ENCODE measurements at regions not wholly inside any gene's neighbourhood (a gene's known extent, or its start where the extent isn't known, plus 50 kb on each side); places are given as distances from the start of the nearest gene placed in this dataset.

DNA sequence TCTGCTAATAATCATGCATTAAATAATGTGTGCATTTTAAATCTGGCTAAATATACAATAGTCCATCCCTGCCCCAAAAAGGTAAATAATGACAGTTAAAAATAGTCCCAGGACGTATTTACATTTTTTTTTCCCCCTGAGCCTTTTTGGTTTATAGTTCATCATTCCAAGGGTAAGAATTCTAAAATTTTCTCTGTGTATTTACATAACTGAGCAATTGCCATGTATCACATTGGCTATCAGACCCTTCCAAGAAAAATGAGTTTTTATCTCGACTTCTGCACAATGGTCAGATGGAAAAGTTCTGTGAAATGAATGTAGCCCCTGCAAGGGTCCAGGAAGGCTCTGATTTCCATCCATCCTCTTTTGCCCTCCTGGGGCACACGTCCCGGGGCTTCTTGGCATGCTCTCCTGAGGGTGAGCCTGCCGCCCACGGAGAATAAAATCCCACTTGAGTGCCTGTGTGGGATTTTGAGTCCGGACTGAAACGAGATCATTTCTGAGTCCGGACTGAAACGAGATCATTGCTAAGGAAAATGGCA lies 94.1 kb upstream of the ANO1 start:
- no peaks in the 10 kb centered on the region for H3K79me2 ChIP-seq (ENCODE audit: low read length)
- H3K27ac ChIP-seq (ENCODE audit: low read length) = no peak overlapping the region
- H3K36me3 ChIP-seq (ENCODE audit: insufficient read depth, low read length) = no peaks in the 10 kb centered on the region
- H4K20me1 ChIP-seq (ENCODE audit: insufficient read depth, low read depth, low read length) = no peaks in the 10 kb centered on the region
- no peaks in the 10 kb centered on the region for H3K4me1 ChIP-seq (ENCODE audit: low read length)
- no peak overlapping the region for H3K4me2 ChIP-seq (ENCODE audit: low read depth, low read length, poor library complexity, severe bottlenecking)
- H3K4me3 ChIP-seq (ENCODE audit: low read length) = no peak overlapping the region
- no peaks in the 10 kb centered on the region for H3K27me3 ChIP-seq (ENCODE audit: low read length)
- no peak overlapping the region for H2AFZ ChIP-seq (ENCODE audit: low read length)
- no peak overlapping the region for H3K9ac ChIP-seq (ENCODE audit: low read length)
- no peaks in the 10 kb centered on the region for H3K9me3 ChIP-seq (ENCODE audit: low read length)
- DNase-seq = no peak
- H3K9me2 ChIP-seq (replicated peaks; ENCODE audit: insufficient read depth, low read length) = no peaks in the 10 kb centered on the region

DNA sequence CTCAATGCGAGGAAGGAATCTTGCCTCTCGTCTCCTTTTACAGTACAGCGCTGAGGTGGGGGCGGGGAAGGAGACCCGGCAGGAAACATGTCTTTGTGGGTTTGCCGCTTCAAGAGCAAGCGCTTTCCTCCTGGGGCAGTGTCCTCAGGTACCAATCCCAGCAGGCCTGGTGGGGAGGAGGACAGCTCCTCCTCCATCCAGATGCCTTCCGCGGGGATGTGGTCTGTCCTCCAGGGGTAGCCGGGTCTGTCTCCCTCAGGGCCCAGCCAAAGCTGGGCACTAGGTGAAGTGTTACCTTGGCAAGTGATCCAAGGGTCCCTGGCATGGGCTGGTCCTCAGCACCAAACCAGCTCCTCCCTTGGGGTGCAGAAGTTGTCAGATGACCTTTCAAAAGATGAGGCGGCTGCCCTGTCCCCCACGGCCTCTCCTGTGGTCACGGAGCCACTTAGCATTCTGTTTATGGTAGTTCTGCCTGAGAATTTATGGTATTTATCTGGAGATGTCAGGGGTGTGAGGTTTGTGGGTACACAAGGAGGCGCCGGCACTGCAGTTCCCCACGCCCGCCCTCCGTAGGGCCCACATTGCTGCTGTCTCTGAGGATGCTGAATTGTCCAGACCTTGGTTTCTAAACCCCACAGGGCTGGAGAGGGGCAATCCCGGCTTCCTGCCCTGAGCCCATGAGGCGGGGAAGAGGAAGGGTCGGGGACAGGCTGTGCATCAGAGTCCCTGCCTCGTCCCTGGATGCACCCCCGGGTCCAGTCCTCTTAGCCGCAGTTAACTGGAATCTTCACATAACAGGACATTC lies 93.5 kb upstream of the ANO1 start:
- H3K79me2 ChIP-seq (ENCODE audit: low read length) = no peaks in the 10 kb centered on the region
- H3K4me1 ChIP-seq (ENCODE audit: low read length) = no peaks in the 10 kb centered on the region
- no peaks in the 10 kb centered on the region for H3K9me2 ChIP-seq (replicated peaks; ENCODE audit: insufficient read depth, low read length)
- H3K9me3 ChIP-seq (ENCODE audit: low read length) = no peaks in the 10 kb centered on the region
- H3K36me3 ChIP-seq (ENCODE audit: insufficient read depth, low read length) = no peaks in the 10 kb centered on the region
- no peak overlapping the region for H3K27ac ChIP-seq (ENCODE audit: low read length)
- H3K4me2 ChIP-seq (ENCODE audit: low read depth, low read length, poor library complexity, severe bottlenecking) = no peak overlapping the region
- no peaks in the 10 kb centered on the region for H3K27me3 ChIP-seq (ENCODE audit: low read length)
- H3K9ac ChIP-seq (ENCODE audit: low read length) = no peak overlapping the region
- no peak overlapping the region for H2AFZ ChIP-seq (ENCODE audit: low read length)
- no peaks in the 10 kb centered on the region for H4K20me1 ChIP-seq (ENCODE audit: insufficient read depth, low read depth, low read length)
- no peak overlapping the region for H3K4me3 ChIP-seq (ENCODE audit: low read length)
- DNase-seq = no peak

DNA sequence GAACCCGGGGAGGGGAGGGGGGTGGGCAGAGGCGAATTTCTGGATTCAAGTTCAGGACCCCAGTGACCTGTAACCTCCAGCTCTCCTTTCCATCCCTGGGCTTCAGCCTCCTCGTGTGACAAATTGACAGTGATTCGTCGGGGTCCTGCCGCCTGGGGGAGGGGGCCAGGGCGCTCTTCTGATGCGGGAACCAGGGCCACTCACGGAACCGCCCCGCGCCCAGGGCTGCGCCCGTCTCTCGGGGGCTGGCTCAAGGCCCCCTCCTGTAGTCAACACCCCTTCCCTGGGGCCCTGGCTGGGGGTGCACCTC lies 92.8 kb upstream of the ANO1 start:
- no peak for DNase-seq
- Histone ChIP-seq H3K27me3 (ENCODE audit: low read length) (no peaks in the 10 kb centered on the region), H3K36me3 (ENCODE audit: insufficient read depth, low read length) (no peaks in the 10 kb centered on the region), H3K9ac (ENCODE audit: low read length) (no peak overlapping the region), H3K9me2 (replicated peaks; ENCODE audit: insufficient read depth, low read length) (no peaks in the 10 kb centered on the region), H3K27ac (ENCODE audit: low read length) (no peak overlapping the region), H4K20me1 (ENCODE audit: insufficient read depth, low read depth, low read length) (no peaks in the 10 kb centered on the region), H3K4me2 (ENCODE audit: low read depth, low read length, poor library complexity, severe bottlenecking) (no peak overlapping the region), H3K4me3 (ENCODE audit: low read length) (no peak overlapping the region), H3K9me3 (ENCODE audit: low read length) (no peaks in the 10 kb centered on the region), H3K4me1 (ENCODE audit: low read length) (no peaks in the 10 kb centered on the region), H3K79me2 (ENCODE audit: low read length) (no peaks in the 10 kb centered on the region), H2AFZ (ENCODE audit: low read length) (no peak overlapping the region)

DNA sequence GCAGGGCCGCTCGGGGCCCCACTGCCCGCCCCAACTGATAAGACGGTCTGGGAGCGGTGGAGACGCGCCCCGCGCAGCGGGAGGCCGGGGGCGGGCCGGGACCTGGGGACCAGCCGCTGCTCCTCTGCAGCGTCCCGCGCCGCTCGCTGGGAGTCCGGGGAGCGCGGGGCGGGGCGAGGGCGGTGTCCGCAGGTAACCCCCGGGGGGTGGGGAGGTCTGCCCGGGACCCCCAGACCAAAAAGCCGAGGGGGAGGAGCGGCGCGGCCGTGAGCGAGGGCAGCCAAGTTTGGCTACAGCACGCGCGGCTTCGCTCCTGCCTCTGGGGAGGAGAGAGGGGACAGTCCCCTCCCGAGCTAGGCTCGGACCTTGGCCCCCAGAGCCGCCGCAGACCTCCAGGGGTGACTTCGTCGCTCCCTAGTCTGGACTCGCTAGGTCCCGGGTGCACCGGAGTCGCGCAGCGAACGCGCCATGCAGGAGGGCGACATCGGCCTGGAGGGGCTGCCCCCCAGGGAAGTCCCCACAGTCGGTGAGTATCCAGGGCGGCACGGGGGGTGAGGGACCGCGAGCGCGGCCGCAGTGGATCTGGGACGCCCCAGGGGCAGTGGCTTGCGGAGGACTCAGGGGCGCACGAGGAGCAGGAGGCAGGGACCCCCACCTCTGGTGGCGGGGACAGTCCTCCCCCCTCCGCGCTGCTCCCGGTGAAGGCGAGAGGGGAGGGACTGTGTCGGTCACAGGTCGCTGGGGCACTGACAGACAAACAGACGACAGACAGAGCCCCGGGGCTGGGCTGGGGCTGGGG lies 92.3 kb upstream of the ANO1 start:
- no peak for DNase-seq
- Histone ChIP-seq H4K20me1 (ENCODE audit: insufficient read depth, low read depth, low read length) (no peaks in the 10 kb centered on the region), H3K36me3 (ENCODE audit: insufficient read depth, low read length) (no peaks in the 10 kb centered on the region), H3K79me2 (ENCODE audit: low read length) (no peaks in the 10 kb centered on the region), H3K27ac (ENCODE audit: low read length) (no peak overlapping the region), H2AFZ (ENCODE audit: low read length) (no peak overlapping the region), H3K4me1 (ENCODE audit: low read length) (no peaks in the 10 kb centered on the region), H3K4me2 (ENCODE audit: low read depth, low read length, poor library complexity, severe bottlenecking) (no peak overlapping the region), H3K27me3 (ENCODE audit: low read length) (no peaks in the 10 kb centered on the region), H3K4me3 (ENCODE audit: low read length) (no peak overlapping the region), H3K9ac (ENCODE audit: low read length) (no peak overlapping the region), H3K9me3 (ENCODE audit: low read length) (no peaks in the 10 kb centered on the region), H3K9me2 (replicated peaks; ENCODE audit: insufficient read depth, low read length) (no peaks in the 10 kb centered on the region)

DNA sequence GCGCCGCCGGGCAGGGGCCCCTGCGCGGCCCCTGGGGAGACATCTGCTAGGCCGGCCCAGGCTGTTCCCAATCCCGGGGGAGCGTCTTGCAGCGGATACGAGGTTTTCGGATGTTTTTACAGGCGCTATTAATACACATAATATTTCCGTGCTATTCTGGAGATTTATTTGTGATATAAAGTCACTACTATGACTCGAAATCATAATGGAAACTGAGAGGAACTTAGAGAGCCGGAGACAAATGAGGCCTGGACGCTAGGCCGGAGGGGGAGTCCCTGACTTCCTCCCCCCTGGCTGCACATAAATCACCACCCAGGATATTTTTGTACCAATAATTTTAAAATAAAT lies 91.7 kb upstream of the ANO1 start:
- Histone ChIP-seq H3K27ac (ENCODE audit: low read length) (no peak overlapping the region), H3K4me1 (ENCODE audit: low read length) (no peaks in the 10 kb centered on the region), H3K27me3 (ENCODE audit: low read length) (no peaks in the 10 kb centered on the region), H4K20me1 (ENCODE audit: insufficient read depth, low read depth, low read length) (no peaks in the 10 kb centered on the region), H3K9ac (ENCODE audit: low read length) (no peak overlapping the region), H3K36me3 (ENCODE audit: insufficient read depth, low read length) (no peaks in the 10 kb centered on the region), H3K4me3 (ENCODE audit: low read length) (no peak overlapping the region), H2AFZ (ENCODE audit: low read length) (no peak overlapping the region), H3K4me2 (ENCODE audit: low read depth, low read length, poor library complexity, severe bottlenecking) (no peak overlapping the region), H3K79me2 (ENCODE audit: low read length) (no peaks in the 10 kb centered on the region), H3K9me3 (ENCODE audit: low read length) (no peaks in the 10 kb centered on the region), H3K9me2 (replicated peaks; ENCODE audit: insufficient read depth, low read length) (no peaks in the 10 kb centered on the region)
- no peak for DNase-seq

GRCh38 chr11:69986830-69987229 lies 91.3 kb upstream of the ANO1 start:
- no peak overlapping the region for H3K27ac ChIP-seq (ENCODE audit: low read length)
- no peak overlapping the region for H3K9ac ChIP-seq (ENCODE audit: low read length)
- no peaks in the 10 kb centered on the region for H3K79me2 ChIP-seq (ENCODE audit: low read length)
- no peak overlapping the region for H3K4me2 ChIP-seq (ENCODE audit: low read depth, low read length, poor library complexity, severe bottlenecking)
- H2AFZ ChIP-seq (ENCODE audit: low read length) = no peak overlapping the region
- H3K27me3 ChIP-seq (ENCODE audit: low read length) = no peaks in the 10 kb centered on the region
- H3K9me2 ChIP-seq (replicated peaks; ENCODE audit: insufficient read depth, low read length) = no peaks in the 10 kb centered on the region
- no peaks in the 10 kb centered on the region for H3K4me1 ChIP-seq (ENCODE audit: low read length)
- no peak for DNase-seq
- H3K36me3 ChIP-seq (ENCODE audit: insufficient read depth, low read length) = no peaks in the 10 kb centered on the region
- no peaks in the 10 kb centered on the region for H3K9me3 ChIP-seq (ENCODE audit: low read length)
- no peaks in the 10 kb centered on the region for H4K20me1 ChIP-seq (ENCODE audit: insufficient read depth, low read depth, low read length)
- no peak overlapping the region for H3K4me3 ChIP-seq (ENCODE audit: low read length)

DNA sequence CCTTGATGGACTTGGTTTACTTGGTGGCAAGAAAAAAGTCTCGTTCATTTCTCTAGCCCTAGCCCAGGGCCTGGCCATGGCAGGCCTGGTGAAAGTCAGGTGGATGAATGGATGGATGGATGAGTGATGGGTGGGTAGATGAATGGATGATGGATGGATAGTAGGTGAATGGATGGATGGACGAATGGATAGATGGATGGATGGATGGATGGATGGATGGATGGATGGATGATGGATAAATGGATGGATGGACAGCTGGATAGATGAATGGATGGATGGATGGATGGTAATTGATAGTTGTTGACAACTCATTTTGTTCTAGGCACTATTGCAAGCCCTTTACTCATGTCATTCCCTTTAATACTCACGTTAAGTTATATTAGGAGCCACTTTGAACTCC lies 86.1 kb upstream of the ANO1 start:
- Histone ChIP-seq H3K79me2 (ENCODE audit: low read length) (no peaks in the 10 kb centered on the region), H2AFZ (ENCODE audit: low read length) (no peak overlapping the region), H4K20me1 (ENCODE audit: insufficient read depth, low read depth, low read length) (no peaks in the 10 kb centered on the region), H3K9me3 (ENCODE audit: low read length) (no peaks in the 10 kb centered on the region), H3K36me3 (ENCODE audit: insufficient read depth, low read length) (no peaks in the 10 kb centered on the region), H3K4me1 (ENCODE audit: low read length) (no peaks in the 10 kb centered on the region), H3K27ac (ENCODE audit: low read length) (no peak overlapping the region), H3K9ac (ENCODE audit: low read length) (no peak overlapping the region), H3K27me3 (ENCODE audit: low read length) (no peaks in the 10 kb centered on the region), H3K4me3 (ENCODE audit: low read length) (no peak overlapping the region), H3K9me2 (replicated peaks; ENCODE audit: insufficient read depth, low read length) (no peaks in the 10 kb centered on the region), H3K4me2 (ENCODE audit: low read depth, low read length, poor library complexity, severe bottlenecking) (no peak overlapping the region)
- DNase-seq = no peak

DNA sequence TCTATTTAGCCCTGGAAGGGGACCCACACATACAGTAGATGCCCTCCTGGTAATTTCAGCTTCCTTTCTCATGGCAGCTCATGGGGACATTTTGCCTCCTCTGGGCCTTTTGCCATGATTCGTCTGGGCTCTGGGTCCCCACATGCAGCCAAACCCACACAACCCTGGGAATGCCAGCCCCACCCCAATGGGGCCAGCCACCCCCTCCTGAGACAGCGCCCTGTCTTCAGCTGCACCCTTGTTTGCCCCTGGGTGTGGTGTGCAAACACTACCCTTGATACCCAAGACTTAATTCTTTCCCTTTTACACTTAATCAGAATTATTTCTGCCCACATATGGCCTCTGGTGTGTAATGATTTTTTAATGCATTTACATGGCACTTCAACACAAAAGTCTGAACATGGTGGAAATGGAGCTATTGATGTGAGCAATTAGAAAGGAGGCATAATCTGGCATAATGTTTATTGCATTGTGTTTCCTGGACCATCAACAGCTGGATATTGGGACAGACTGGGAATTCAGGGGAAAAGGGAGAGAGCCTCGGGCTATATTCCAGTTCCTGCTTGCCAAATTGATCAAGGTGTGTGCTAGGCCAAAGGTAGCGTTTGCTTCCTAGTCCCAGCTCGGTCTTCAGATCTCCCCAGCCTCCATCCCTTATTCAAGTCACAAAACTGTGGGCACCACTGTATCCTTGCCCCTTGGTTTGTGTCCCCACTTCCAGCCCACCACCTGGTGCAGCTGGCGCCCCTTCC lies 85.0 kb upstream of the ANO1 start:
- Histone ChIP-seq H3K36me3 (ENCODE audit: insufficient read depth, low read length) (no peaks in the 10 kb centered on the region), H3K4me2 (ENCODE audit: low read depth, low read length, poor library complexity, severe bottlenecking) (no peak overlapping the region), H3K27ac (ENCODE audit: low read length) (no peak overlapping the region), H4K20me1 (ENCODE audit: insufficient read depth, low read depth, low read length) (no peaks in the 10 kb centered on the region), H3K79me2 (ENCODE audit: low read length) (no peaks in the 10 kb centered on the region), H3K27me3 (ENCODE audit: low read length) (no peaks in the 10 kb centered on the region), H3K4me1 (ENCODE audit: low read length) (no peaks in the 10 kb centered on the region), H3K9me2 (replicated peaks; ENCODE audit: insufficient read depth, low read length) (no peaks in the 10 kb centered on the region), H3K4me3 (ENCODE audit: low read length) (no peak overlapping the region), H3K9ac (ENCODE audit: low read length) (no peak overlapping the region), H3K9me3 (ENCODE audit: low read length) (no peaks in the 10 kb centered on the region), H2AFZ (ENCODE audit: low read length) (no peak overlapping the region)
- no peak for DNase-seq
